Large intestine (tissue), 3 donors: ENCODE measurements at regions not wholly inside any gene's neighbourhood (a gene's known extent, or its start where the extent isn't known, plus 50 kb on each side); places are given as distances from the start of the nearest gene placed in this dataset.

Experiments used
- DNase-seq, 2 donors: peaks; one replicate each; pipeline versions ENCODE4 v3.0.0 to v3.0.0-alpha.2; 2013
- H3K27ac ChIP-seq: one replicate; pipeline ENCODE4 v1.5.1; 2013; ENCODE audit warnings: low read length
- H3K27me3 ChIP-seq: 2 replicates; pipeline ENCODE4 v1.6.1; 2013; ENCODE audit warnings: low read length; ENCODE audit not compliant: control insufficient read depth, insufficient read depth
- H3K36me3 ChIP-seq: 2 replicates; pipeline ENCODE4 v1.6.1; 2013; ENCODE audit warnings: low read length; ENCODE audit not compliant: control insufficient read depth, insufficient read depth
- H3K4me1 ChIP-seq: one replicate; pipeline ENCODE4 v1.6.1; 2013; ENCODE audit warnings: low read length; ENCODE audit not compliant: control insufficient read depth, insufficient read depth
- H3K4me3 ChIP-seq: one replicate; pipeline ENCODE4 v1.5.1; 2013; ENCODE audit warnings: low read length
- H3K9me3 ChIP-seq: one replicate; pipeline ENCODE4 v1.6.1; 2013; ENCODE audit warnings: mild to moderate bottlenecking, low read depth, low read length, moderate library complexity; ENCODE audit not compliant: control insufficient read depth
- WGBS: methylation state at CpG from one replicate; pipeline ENCODE4 v1.1.5; 2013; ENCODE audit warnings: low lambda C conversion rate; ENCODE audit not compliant: insufficient coverage; 5-methylcytosine and 5-hydroxymethylcytosine counted together

DNA sequence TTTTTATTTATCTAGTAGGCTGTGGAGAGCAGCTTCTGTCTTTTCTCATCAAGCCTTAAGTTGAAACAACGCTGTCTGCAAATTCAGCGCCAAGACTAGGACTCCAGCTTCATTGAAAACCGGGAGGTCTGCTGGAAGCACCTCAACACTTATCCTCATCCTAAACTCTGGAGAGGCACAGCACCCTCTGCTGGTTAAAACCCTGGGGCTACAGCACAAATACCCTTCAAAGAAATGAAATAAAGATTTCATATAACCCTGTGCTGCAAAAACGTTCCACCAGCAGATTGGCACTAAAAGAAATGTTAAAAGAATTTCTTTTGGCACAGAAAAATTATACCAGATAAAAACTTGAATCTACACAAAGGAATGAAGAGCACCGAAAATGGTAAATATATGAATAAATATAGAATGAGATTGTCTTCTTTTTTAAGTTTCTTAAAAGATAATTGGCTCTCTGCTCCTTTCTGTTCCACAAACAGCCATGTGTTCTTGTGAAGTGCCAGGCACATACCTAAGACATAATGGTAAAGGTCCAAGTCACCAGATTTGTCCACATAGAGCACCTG is 227.7 kb upstream of the SAMSN1 start:
- no peak overlapping the region for H3K4me3 ChIP-seq
- no peaks in the 10 kb centered on the region for H3K36me3 ChIP-seq
- DNase-seq: no peak
- no peak overlapping the region for H3K27ac ChIP-seq
- H3K9me3 ChIP-seq: no peaks in the 10 kb centered on the region
- H3K4me1 ChIP-seq: no peaks in the 10 kb centered on the region
- H3K27me3 ChIP-seq: no peaks in the 10 kb centered on the region
- WGBS: 49% methylated on average over 2 of the region's 5 CpGs

DNA sequence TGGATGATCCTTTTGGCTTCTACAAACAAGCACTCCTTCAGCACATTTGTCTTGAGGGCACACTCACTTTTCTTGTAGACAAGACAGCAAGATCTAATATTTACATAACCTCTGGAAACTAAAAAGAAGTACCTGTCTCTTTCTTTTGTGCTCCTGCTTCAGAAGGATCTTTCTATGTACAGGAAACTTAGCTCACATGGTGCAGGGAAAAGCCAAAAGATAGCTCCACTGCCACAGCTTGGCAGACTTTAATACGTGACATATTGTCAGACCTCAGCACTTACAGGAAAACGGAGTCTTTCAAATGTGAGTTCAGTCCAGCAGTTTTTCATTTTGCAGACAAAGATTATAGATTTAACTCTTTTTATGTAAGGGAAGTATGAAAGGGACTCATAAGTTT is 225.5 kb upstream of the SAMSN1 start:
- H3K36me3 ChIP-seq: no peaks in the 10 kb centered on the region
- H3K4me3 ChIP-seq: no peak overlapping the region
- no peak for DNase-seq
- no peaks in the 10 kb centered on the region for H3K27me3 ChIP-seq
- no CpG with 5 or more reads among the region's 2 CpGs for whole genome bisulfite sequencing
- no peak overlapping the region for H3K27ac ChIP-seq
- no peaks in the 10 kb centered on the region for H3K4me1 ChIP-seq
- no peaks in the 10 kb centered on the region for H3K9me3 ChIP-seq

DNA sequence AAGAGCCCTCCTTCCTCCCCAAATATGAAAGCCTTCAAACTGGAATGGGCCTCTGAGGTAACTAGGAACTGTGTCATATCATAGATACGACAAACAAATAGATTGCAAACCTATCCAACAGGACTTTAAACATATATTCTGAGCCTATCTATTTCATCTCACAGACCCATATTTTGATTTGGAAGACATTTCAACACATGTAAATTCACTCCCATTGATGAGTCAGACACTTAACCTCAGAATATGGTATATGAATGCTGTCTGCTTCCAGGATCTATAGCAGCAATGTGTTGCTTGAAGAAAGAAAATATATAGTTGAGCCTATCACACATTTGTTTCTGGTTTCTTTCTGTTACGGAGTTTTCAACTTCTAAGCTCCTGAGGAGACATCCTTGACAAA is 221.9 kb upstream of the SAMSN1 start:
- DNase-seq: no peak
- WGBS: no CpG with 5 or more reads among the region's 2 CpGs
- Histone ChIP-seq H3K36me3 (no peaks in the 10 kb centered on the region), H3K27me3 (no peaks in the 10 kb centered on the region), H3K9me3 (no peaks in the 10 kb centered on the region), H3K27ac (no peak overlapping the region), H3K4me3 (no peak overlapping the region), H3K4me1 (no peaks in the 10 kb centered on the region)

DNA sequence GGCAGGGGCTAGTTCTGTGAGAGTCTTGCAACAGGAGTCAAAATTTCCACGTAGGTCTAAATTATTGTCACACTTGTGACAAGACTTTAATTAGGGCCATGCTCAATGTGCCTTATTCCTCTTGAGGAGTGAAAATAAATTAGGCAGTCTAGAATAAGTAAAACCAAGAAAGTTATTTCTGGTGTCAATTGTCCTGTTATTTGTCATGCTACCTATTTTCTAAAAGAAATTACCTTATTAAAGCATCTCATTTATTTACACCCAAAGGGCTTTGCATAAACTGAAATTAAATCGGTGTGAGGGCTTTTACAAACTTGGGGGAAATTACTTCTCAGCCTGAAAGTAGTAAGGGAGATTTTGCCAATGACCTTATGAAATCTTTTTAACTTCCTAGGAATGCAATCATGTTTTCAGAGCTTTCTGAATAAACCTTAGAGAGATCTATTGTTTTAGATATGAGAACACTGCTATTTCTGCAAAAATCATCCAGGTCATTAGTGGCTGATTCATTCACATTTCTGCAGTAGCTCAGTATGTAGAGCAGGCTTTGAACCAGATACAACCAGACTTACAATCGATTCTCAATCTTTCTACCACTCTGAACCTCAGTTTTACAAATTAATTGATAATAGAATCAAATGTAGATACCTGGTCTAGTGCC is 221.2 kb upstream of the SAMSN1 start:
- no peak overlapping the region for H3K4me3 ChIP-seq
- H3K27ac ChIP-seq: no peak overlapping the region
- H3K27me3 ChIP-seq: no peaks in the 10 kb centered on the region
- no CpG with 5 or more reads among the region's 3 CpGs for WGBS
- H3K4me1 ChIP-seq: no peaks in the 10 kb centered on the region
- no peaks in the 10 kb centered on the region for H3K9me3 ChIP-seq
- no peak for DNase-seq
- H3K36me3 ChIP-seq: no peaks in the 10 kb centered on the region

DNA sequence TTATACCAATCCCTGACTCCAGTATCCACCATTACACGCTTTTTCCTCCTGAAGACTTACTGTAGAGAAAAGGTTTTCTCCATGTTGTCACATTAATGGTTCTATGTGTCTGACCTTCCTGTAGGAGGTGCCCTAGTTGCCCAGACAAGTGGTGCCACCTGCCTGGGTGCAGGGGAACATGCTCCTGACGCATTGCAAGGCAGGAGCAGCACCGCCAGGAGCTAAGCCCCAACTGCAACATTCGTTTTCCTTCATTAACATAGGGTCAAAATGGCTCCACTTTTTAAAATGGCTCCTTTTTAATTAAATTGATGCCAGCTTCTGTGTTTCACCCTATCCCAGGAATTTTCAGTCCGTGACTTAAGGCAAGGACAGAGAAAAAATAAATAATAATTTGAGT is 220.1 kb upstream of the SAMSN1 start:
- no peak for DNase-seq
- H3K36me3 ChIP-seq: no peaks in the 10 kb centered on the region
- H3K9me3 ChIP-seq: no peaks in the 10 kb centered on the region
- H3K4me1 ChIP-seq: no peaks in the 10 kb centered on the region
- WGBS: 100% methylated on average over 2 of the region's 5 CpGs
- H3K27me3 ChIP-seq: no peaks in the 10 kb centered on the region
- H3K4me3 ChIP-seq: no peak overlapping the region
- H3K27ac ChIP-seq: no peak overlapping the region

DNA sequence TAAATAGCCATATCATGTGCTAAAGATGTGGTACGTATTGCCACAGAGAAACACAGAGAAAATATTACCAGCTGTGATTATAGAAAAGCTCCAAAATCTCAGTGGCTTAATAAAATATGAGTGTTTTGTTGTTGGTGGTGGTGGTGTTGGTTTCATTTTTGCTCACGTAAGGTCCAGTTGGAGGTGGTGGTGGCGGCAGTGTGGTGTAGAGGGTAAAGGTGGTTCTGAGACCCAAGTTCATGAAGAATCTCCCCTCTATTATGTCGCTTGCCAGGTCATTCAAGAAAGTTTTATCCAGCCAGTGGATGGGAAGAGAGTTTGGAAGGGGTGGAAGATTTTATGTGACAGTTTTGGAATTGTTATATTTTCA is 217.6 kb upstream of the SAMSN1 start:
- no peak overlapping the region for H3K27ac ChIP-seq
- H3K9me3 ChIP-seq: no peaks in the 10 kb centered on the region
- H3K27me3 ChIP-seq: no peaks in the 10 kb centered on the region
- DNase-seq: no peak
- no peaks in the 10 kb centered on the region for H3K36me3 ChIP-seq
- WGBS: 100% methylated on average over 1 of the region's 4 CpGs
- no peaks in the 10 kb centered on the region for H3K4me1 ChIP-seq
- no peak overlapping the region for H3K4me3 ChIP-seq

DNA sequence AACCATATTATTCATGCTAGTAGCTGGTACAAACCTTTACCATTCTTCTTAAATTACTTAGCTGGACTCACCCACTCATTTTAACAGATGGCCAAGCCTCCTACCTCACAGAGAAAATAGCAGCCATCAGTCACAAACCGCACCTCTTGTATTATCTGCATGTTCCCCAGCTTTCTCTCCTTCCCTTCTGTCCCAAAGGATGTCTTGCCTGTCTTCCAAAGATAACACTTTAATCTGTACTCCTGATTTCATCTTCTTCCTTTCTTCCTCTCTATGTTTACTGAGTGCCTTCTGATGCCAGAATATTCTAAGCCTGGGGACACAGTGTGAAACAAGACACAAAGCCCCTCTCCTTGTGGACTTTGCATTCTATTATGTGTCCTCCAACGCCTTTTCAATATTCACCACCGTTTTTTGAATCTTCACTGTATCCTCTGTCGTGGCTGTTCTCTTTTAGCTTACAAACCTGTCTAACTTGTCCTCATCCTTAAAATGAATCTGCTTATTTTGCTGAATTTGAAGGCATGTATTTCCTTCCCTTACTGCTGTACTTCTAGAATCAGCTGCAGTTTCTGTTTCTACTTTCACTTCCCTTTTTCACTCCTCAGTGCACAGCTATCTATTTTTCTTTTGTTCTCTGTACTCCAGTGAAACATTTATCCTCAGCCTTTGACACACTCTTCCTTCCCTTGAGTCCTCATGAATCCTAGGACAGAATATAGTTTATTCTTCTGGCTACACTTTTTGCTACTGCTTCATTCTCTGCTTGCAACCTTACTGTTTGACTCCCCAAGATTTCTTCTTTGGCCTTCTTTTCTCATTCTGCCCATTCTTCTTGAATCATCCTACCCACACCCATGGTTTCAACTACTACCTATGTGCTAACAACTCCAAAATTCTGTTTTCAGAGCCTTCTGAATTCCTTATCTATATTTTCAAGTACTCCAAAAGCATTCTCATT is 216.9 kb upstream of the SAMSN1 start:
- H3K4me3 ChIP-seq: no peak overlapping the region
- H3K27me3 ChIP-seq: no peaks in the 10 kb centered on the region
- no peaks in the 10 kb centered on the region for H3K9me3 ChIP-seq
- no peaks in the 10 kb centered on the region for H3K36me3 ChIP-seq
- peak overlapping the region; percentile 8 for H3K27ac ChIP-seq
- whole genome bisulfite sequencing: 63% methylated on average over 2 of the region's 4 CpGs
- peak in 1 of 2 donors; percentile 10 for DNase-seq
- no peaks in the 10 kb centered on the region for H3K4me1 ChIP-seq

DNA sequence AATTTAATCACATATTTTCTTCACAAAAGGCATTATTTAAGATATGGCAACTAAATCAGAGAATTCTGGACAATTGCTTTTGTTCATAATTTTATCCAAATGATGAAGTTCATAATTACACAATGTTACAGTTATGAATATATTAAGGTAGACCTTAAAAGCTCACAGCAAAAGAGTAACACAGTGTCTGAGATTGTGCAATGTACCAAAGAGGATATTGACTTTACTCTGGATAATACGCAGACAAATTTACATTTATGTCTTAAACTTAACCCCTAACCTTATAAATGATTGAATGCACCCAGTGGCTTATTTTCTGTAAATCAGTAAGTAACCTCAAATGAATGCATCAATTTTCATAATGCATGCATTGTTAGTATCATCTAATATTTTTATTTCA is 216.2 kb upstream of the SAMSN1 start:
- no peak overlapping the region for H3K4me3 ChIP-seq
- no peak overlapping the region for H3K27ac ChIP-seq

DNA sequence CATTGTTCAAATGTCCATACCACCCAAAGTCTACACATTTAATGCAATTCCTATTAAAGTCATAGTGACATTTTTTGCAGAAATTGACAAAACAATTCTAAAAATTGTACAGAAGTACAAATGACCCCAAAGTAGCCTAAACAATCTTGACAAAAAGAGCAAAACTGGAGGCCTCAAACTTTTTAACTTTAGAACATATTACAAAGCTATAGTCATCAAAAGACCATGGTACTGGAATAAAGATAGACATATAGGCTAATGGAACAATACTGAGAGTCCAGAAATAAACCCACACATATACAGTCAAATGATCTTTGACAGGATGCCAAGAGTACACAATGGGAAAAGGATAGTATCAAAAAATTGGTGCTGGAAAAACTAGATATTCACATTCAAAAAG is 213.2 kb upstream of the SAMSN1 start:
- no peak for DNase-seq
- Histone ChIP-seq H3K4me3 (no peak overlapping the region), H3K4me1 (no peaks in the 10 kb centered on the region), H3K27me3 (no peaks in the 10 kb centered on the region), H3K27ac (no peak overlapping the region), H3K9me3 (no peaks in the 10 kb centered on the region), H3K36me3 (no peaks in the 10 kb centered on the region)

More for the DNA sequence above, 216.2 kb upstream of the SAMSN1 start:
- Histone ChIP-seq H3K27me3 (no peaks in the 10 kb centered on the region), H3K36me3 (no peaks in the 10 kb centered on the region), H3K4me1 (no peaks in the 10 kb centered on the region), H3K9me3 (no peaks in the 10 kb centered on the region)
- 83% methylated on average over 1 of the region's 1 CpG for WGBS
- no peak for DNase-seq

DNA sequence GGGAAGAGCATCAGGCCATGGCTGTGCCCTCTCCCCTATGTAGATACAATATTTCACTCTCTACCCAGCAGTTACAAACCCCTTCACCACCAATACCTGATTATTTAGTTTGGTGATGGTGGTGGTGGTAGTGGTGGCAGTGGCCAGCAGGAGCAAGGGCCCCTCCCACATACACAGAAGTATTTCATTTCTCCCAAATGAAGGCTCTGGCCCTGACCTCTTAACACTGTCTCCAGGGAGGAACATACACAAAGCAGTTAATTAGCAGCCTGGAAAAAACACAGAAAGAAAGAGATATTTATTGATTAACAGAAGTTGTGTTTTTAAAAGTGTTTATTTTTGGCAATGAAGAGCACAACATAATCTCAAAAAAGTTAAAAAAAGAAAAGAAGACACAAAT is 212.7 kb upstream of the SAMSN1 start:
- Histone ChIP-seq H3K4me3 (no peak overlapping the region), H3K4me1 (no peaks in the 10 kb centered on the region)

More for the DNA sequence above, 212.7 kb upstream of the SAMSN1 start:
- no peaks in the 10 kb centered on the region for H3K9me3 ChIP-seq
- H3K27me3 ChIP-seq: no peaks in the 10 kb centered on the region
- H3K27ac ChIP-seq: no peak overlapping the region
- no peaks in the 10 kb centered on the region for H3K36me3 ChIP-seq
- DNase-seq: no peak
